GM11168 (cell line): ENCODE measurements at regions not wholly inside any gene's neighbourhood (a gene's known extent, or its start where the extent isn't known, plus 50 kb on each side); places are given as distances from the start of the nearest gene placed in this dataset.

Experiments
- in situ Hi-C: fragments of 300-500 bp; cut with MboI; formaldehyde crosslinking; loops from one replicate; pipeline ENCODE4 v1.12.0; 2022; ENCODE audit warnings: low sequenced_read_pairs; ENCODE audit not compliant: unreplicated experiment

- in situ Hi-C loops = no loop called here
Measured at GRCh38 chr7:12741951-12742575, 54.6 kb downstream of the ARL4A start.

- in situ Hi-C loops = no loop called here
Measured at GRCh38 chr7:12746211-12746610, 58.8 kb downstream of the ARL4A start.

GRCh38 chr7:12747687-12748306, 60.4 kb downstream of the ARL4A start:
- in situ Hi-C loops = no loop called here

- in situ Hi-C loops = no loop called here
Measured at GRCh38 chr7:12749069-12749468, 61.6 kb downstream of the ARL4A start.

- in situ Hi-C loops = no loop called here
Measured at GRCh38 chr7:12749746-12750145, 62.3 kb downstream of the ARL4A start.

- in situ Hi-C loops = no loop called here
Measured at GRCh38 chr7:12751764-12752163, 64.3 kb downstream of the ARL4A start.

- in situ Hi-C loops = no loop called here
Measured at GRCh38 chr7:12754179-12754578, 66.7 kb downstream of the ARL4A start.

GRCh38 chr7:12756821-12757220, 69.4 kb downstream of the ARL4A start:
- in situ Hi-C loops = no loop called here

GRCh38 chr7:12757443-12757842, 70.0 kb downstream of the ARL4A start:
- in situ Hi-C loops = no loop called here

- in situ Hi-C loops = no loop called here
Measured at GRCh38 chr7:12759151-12759550, 71.7 kb downstream of the ARL4A start.

GRCh38 chr7:12761111-12761510, 73.7 kb downstream of the ARL4A start:
- in situ Hi-C loops = no loop called here

GRCh38 chr7:12761691-12762090, 74.3 kb downstream of the ARL4A start:
- in situ Hi-C loops = no loop called here

- in situ Hi-C loops = no loop called here
Measured at GRCh38 chr7:12764458-12764891, 77.0 kb downstream of the ARL4A start.

- in situ Hi-C loops = no loop called here
Measured at GRCh38 chr7:12765431-12766100, 78.1 kb downstream of the ARL4A start.

- in situ Hi-C loops = no loop called here
Measured at GRCh38 chr7:12766416-12766815, 79.0 kb downstream of the ARL4A start.

GRCh38 chr7:12768948-12769347, 81.5 kb downstream of the ARL4A start:
- in situ Hi-C loops = no loop called here

GRCh38 chr7:12769444-12769843, 82.0 kb downstream of the ARL4A start:
- in situ Hi-C loops = no loop called here

GRCh38 chr7:12770227-12770975, 83.0 kb downstream of the ARL4A start:
- in situ Hi-C loops = no loop called here

- in situ Hi-C loops = no loop called here
Measured at GRCh38 chr7:12771378-12771877, 84.0 kb downstream of the ARL4A start.

- in situ Hi-C loops = no loop called here
Measured at GRCh38 chr7:12772768-12773167, 85.3 kb downstream of the ARL4A start.

- in situ Hi-C loops = no loop called here
Measured at GRCh38 chr7:12777257-12777656, 89.8 kb downstream of the ARL4A start.
